GM20000 (cell line): ENCODE measurements at regions not wholly inside any gene's neighbourhood (a gene's known extent, or its start where the extent isn't known, plus 50 kb on each side); places are given as distances from the start of the nearest gene placed in this dataset.

Source experiments
- DNase-seq: peaks from one replicate; pipeline ENCODE4 v3.0.0; 2012; ENCODE audit warnings: low spot score
- CTCF ChIP-seq: IDR thresholded peaks from 2 replicates; pipeline ENCODE4 v1.5.1; 2012; ENCODE audit warnings: mild to moderate bottlenecking, control low read depth; ENCODE audit errors: extremely low read depth, missing control alignments

GRCh38 chr10:36499693-36500092, 625.7 kb upstream of the ANKRD30A start:
- TF ChIP-seq CTCF, result no peak
- no peak for DNase-seq

- DNase-seq, result no peak
These were observed 628.6 kb upstream of the ANKRD30A start for GRCh38 chr10:36496758-36497157.

GRCh38 chr10:36494371-36494770, 631.0 kb upstream of the ANKRD30A start:
- no peak for TF ChIP-seq CTCF
- no peak for DNase-seq

More at GRCh38 chr10:36496758-36497157, 628.6 kb upstream of the ANKRD30A start:
- no peak for TF ChIP-seq CTCF

- no peak for TF ChIP-seq CTCF
- DNase-seq, result no peak
These were observed 631.9 kb upstream of the ANKRD30A start for GRCh38 chr10:36493516-36493880.

- no peak for TF ChIP-seq CTCF
- no peak for DNase-seq
These were observed 632.5 kb upstream of the ANKRD30A start for GRCh38 chr10:36492590-36493515.

GRCh38 chr10:36491926-36492325, 633.5 kb upstream of the ANKRD30A start:
- TF ChIP-seq CTCF, result no peak
- no peak for DNase-seq

- DNase-seq, result no peak
- no peak for TF ChIP-seq CTCF
These were observed 635.7 kb upstream of the ANKRD30A start for GRCh38 chr10:36489611-36490228.
